ENCODE measurements at regions not wholly inside any gene's neighbourhood (a gene's known extent, or its start where the extent isn't known, plus 50 kb on each side); places are given as distances from the start of the nearest gene placed in this dataset.
"Not testable (repeated sequence)": the region's sequence is repeated elsewhere in the genome, so short reads cannot be mapped to it uniquely, and the experiment has no call there.

DNA sequence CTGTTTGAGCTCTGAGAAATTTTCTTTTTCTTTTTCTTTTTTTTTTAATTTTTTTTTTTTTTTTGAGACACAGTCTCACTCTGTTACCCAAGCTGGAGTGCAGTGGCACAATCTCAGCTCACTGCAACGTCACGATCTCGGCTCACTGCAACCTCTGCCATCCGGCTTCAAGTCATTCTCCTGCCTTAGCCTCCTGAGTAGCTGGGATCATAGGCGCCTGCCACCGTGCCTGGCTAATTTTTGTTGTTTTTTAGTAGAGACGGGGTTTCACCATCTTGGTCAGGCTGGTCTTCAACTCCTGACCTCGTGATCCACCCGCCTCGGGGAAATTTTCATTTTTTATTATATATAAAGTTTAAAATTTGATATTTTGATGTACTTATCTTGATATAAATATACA is 1870.7 kb upstream of the LRRTM1 start:
- TF ChIP-seq, protein P1, sequence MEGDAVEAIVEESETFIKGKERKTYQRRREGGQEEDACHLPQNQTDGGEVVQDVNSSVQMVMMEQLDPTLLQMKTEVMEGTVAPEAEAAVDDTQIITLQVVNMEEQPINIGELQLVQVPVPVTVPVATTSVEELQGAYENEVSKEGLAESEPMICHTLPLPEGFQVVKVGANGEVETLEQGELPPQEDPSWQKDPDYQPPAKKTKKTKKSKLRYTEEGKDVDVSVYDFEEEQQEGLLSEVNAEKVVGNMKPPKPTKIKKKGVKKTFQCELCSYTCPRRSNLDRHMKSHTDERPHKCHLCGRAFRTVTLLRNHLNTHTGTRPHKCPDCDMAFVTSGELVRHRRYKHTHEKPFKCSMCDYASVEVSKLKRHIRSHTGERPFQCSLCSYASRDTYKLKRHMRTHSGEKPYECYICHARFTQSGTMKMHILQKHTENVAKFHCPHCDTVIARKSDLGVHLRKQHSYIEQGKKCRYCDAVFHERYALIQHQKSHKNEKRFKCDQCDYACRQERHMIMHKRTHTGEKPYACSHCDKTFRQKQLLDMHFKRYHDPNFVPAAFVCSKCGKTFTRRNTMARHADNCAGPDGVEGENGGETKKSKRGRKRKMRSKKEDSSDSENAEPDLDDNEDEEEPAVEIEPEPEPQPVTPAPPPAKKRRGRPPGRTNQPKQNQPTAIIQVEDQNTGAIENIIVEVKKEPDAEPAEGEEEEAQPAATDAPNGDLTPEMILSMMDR (conservative IDR thresholded peaks at IDR 0.05; ENCODE audit: low read length): not testable (repeated sequence)
- not testable (repeated sequence) for TF ChIP-seq EZH2phosphoT487 (IDR thresholded peaks at IDR 0.05; ENCODE audit: borderline replicate concordance)

Measured in Loucy (cell line).